Left hindlimb (tissue), 1 donor: ENCODE measurements at regions not wholly inside any gene's neighbourhood (a gene's known extent, or its start where the extent isn't known, plus 50 kb on each side); places are given as distances from the start of the nearest gene placed in this dataset.

Experiments used
- DNase-seq: peaks from one replicate; pipeline ENCODE4 v3.0.0-alpha.2; 2018

DNA sequence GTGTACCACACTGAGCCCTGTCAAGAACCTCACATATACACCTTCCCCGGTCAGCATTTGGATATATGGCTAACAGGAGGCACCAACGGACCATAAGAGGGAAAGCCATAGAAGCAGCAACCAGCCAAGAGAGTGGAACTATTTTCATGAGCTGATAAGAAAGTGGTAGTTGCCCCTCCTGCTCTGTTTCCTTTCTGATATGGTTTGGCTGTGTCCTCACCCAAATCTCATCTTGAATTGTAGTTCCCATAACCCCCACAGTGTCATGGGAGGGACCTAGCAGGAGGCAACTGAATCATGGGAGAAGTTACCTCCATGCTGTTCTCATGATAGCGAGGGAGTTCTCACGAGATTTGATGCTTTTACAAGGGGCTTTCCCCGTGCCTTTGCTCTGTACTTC lies 366.1 kb upstream of the DAB1 start:
- DNase-seq: no peak

DNA sequence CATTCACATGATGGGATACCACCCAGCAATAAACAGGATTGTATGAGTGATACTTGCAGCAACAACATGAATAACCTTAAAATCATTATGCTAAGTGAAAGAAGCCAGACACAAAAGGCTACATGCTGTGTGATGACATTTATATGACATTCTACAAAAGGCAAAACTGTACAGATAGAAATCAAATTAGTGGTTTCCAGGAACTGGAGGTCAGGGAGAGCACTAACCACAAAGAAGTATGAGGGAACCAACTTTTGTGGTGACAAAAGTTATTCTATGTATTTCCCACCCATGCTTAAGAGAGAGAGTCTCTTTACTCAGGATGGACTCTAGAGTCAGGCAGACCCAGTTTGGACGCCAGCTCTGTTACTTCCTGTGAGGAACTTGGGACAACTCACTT lies 364.5 kb upstream of the DAB1 start:
- DNase-seq: no peak

DNA sequence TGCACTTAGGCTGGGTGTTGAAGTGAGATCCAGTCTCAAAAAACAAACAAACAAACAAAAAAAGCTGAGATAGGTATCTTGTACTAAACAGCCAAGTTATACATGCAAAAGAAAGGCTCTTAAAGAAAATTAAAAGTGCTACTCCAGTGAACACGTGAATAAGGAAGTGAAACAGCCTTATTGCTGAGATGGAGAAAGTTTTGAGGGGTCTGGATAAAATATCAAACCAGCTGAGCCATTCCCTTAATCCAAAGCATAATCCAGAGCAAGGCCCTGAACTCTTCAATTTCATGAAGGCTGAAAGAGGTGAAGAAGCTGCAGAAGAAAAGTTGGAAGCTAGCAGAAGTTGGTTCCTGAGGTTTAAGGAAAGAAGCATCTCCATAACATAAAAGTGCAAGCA lies 360.5 kb upstream of the DAB1 start:
- DNase-seq: no peak

DNA sequence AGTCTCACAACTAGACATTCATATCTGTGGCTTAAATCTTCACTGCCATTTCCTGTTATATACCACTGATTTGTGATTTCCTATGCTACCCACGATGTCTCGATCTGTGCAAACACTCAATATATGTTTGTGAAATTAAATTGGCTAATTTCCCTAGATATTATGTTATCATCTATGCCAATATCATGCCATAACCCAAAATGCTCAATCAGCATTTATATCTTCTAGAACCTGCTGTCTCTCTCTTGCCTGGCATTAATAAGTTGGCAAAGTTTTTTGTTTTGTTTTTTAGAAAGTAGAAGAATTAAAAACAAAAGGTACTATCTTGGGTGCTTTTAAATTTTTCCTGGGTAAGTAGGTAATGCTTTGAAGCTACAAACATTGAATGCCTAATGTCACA lies 358.5 kb upstream of the DAB1 start:
- DNase-seq: no peak

DNA sequence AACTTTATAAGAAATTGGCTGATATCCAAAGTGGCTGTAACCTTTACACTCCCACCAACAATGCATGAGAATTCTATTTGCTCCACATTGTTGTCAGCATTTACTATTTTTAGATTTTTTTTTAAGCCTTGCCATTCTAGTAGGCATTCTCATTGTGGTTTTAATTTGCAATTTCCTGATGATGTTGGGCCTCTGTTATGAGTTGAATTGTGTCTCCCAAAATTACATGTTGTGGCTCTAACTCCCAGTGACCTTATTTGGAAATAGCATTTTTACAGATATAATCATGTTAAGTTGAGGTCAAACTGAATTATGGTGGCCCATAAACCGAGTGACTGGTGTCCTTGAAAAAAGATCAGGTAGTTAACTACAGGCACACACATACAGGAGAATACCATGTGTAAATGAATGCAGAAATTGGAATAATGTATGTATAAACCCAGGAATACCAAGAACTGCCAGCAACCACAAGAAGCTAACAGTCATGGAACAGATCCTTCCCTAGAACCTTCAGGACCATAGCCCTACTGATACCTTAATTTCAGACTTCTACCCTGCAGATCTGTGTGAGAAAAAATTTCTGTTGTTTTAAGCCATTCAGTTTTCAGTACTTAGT lies 348.8 kb upstream of the DAB1 start:
- no peak for DNase-seq

DNA sequence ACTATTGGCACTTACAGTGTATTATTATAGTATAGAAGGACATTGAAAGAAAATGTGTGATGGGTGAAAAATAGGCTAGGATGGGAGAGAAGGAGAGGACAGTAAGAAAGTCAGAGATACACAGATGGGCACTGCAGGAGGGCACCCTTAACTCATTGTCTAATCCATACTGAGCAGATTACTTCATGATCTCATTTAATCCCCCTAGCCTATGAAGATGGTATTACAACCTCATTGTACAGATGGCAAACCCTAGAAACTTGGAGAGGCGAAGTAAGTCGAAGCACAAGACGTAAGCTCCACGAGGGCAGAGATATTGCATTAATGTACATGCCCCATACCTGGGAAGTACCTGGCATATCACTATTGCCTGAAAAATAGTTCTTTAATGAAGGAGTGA lies 346.9 kb upstream of the DAB1 start:
- DNase-seq: no peak

DNA sequence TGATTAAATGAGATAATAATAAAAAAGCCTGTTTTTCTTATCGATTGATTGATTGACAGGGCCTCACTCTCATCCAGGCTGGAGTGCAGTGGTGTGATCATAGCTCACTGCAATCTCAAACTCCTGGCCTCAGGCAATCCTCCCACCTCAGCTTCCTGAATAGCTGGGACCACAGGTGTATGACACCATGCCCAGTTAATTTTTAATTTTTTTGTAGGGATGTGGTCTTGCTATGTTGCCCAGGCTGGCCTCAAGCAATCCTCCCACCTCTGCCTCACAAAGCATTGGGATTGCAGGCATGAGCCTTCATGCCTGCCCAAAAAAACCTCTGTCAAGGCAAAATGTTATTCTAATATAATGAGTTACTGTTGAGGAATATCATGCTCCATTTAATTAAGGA lies 346.4 kb upstream of the DAB1 start:
- no peak for DNase-seq

DNA sequence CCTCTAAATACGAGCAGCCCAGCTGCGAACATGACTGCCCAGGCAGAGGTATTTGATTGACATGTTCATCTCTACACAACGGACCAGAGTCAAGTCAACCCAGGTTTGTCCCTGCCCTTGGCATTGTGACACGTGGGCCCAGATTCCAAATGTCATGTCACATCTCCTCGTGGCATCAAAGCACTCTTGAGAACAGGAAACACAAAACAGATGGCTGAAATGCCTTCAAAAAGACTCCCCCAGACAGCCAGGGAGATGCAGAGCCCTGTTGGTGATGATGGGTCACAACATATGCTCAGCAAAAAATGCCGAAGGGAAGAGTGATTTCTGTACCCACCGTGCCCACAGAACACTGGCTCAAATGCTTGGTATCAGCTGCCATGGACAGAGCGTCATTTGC lies 337.8 kb upstream of the DAB1 start:
- no peak for DNase-seq

DNA sequence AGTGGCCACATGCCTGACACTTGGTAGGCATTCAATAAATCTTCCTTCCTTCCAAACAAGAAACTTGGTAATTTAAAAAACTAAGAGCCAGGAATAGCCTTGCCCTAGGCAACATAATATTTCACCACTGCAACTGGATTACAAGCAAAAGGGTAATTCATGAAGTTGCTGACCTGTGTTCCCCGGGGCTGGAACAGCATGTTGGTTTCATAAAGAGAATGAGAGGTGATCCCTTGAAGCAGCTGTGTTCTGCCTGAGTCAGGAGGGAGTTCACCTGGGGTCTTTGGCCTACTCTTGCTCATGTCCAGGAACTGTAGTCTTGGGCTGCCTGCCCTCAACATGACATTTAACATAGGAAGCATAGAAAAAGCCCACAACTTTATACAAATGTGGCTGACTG lies 329.0 kb upstream of the DAB1 start:
- DNase-seq: no peak

DNA sequence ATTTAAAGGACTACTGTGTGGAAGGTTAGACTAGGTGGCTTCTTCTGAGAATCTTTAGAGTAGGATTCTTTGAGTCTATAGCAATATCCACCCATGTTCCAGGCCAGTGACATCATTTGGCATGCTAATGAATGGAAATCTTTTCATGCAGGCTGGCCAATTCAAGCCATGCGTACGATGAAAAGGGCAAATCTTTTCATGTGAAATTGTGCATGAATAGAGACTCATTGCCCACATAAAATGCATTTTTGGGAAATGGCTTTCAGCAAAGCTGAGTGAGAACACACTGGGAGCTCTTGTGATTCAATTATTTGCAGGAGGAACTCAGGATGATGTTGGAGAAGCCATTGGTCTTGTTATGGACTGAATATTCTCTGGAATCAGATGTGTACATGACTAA lies 324.9 kb upstream of the DAB1 start:
- no peak for DNase-seq

DNA sequence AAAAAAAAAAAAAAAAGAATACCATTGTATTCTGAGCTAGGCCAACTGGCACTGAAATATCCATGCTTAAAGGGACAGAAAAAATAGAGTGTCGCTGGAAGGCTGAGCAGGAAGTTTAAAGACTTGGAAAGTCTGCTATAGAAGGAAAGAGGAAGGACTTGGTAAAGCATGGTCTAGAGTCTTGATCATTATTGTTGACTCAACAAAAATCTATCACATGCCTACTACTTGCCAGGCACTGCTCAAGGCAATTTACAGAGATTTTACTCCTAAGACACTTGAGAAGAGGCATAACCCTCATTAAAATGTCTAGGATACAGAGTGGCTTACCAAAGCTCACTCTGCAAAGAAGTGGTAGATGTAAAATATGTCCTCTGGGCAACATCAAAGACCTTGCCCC lies 324.0 kb upstream of the DAB1 start:
- DNase-seq: no peak

DNA sequence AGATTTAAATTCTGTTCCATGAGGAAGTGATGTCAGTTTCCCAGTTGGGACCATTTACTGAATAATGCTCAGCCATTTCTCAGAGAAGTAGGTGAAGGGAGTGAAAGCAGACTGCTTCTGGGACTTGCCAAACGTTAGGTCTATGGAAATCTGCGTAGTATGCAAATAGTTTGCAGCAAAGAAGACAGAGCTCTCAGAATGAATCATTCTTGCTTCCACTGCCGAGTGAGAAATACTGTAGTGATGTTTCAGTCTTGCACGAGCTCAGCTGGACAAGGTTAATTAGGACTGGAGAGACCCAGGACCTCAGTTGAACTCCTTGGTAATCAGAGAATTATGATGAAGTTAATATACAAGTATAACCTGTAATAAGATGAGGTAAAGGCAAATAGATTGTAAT lies 317.7 kb upstream of the DAB1 start:
- no peak for DNase-seq

DNA sequence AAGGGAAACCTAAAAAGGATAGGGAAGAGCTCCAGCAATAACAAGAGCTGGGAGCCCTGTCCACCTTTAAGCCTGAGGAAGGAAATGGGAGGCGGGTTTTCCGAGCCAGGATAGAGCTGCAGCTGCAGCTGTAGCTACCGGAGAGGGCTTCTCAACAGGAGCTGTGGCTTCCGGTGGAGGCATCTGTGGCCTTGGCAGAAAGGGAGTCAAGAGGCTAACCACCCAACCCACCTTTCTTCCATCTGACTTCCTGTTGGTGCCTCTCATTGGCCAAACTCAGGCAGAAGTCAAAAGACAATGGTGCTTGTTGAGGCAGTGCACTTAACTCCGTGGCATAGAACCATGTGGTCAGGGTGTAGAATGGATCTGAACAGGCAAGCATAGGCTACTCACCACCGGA lies 313.1 kb upstream of the DAB1 start:
- no peak for DNase-seq

DNA sequence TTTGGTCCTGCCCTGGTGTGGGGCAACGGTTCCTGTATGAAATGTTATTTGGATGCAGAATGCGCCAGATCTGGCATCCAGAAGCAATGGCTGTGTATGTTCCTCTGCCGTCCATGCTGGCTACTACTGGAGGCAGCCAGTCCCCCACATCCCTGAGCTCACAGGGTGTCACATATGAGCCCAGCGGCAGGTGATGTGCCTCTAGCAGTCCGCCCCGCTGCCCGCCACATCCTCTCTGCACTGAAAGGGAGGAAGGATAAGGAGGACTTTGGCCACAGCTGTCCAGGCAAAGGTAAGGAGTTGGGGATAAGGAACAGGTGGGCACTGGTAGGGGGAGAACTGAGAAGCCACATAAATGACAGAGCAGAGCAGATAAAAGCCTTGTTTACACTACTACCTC lies 305.3 kb upstream of the DAB1 start:
- DNase-seq: no peak

DNA sequence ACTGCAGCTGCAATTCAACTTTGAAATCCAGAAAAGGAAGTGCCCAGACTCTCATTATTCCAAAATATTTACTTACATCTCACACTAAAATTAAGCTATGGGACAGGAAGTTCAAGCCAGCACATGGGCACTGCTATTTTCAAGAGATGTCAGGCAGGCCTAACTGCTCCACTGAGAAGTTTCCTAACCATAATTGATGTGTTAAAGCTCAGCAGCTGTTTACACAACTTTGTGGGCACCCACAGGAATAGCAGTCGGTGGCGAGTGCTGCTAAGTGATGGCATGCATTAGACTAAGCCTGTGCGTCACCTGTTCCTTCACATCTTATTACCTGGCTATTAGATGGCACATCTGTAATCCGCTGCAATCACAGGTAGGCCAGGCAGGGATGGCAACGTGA lies 303.3 kb upstream of the DAB1 start:
- peak; percentile 32 for DNase-seq

DNA sequence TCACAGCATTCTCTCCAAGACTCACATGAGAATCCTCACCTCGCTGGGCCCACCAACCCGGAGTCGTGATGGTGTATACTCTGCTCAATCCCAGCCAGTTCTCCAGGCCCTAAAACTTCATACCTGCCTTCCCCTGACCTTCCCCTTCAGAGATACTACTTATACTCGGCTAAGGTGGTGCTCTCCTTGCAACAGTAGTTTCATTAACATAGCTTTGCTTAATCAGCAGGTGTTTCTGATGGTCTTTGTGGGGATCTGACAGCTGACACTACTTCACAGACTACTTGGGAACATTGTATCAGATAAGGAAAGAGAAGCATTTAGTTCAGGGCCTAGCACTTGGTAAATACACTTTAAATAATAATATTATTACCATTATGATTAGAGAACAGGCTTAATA lies 301.5 kb upstream of the DAB1 start:
- DNase-seq: no peak

DNA sequence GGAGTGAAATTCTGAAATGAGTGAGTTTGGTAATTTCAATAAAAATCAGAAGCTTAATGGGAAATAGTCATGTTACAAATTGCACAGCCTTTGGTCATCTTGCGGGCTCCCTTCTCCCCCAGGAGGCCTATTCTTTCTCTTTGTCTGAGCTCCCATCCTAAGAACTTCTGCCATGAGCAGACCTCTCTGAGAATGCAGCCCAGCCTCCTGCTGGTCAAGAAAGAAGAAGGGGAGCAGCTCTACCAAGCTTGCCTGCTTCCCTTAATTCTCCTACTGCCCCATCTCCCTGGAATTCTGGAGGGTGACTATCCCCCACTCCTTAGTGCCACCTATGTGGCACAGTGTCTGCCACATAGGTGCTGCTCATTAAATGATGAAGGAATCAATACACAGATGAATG lies 300.7 kb upstream of the DAB1 start:
- no peak for DNase-seq

DNA sequence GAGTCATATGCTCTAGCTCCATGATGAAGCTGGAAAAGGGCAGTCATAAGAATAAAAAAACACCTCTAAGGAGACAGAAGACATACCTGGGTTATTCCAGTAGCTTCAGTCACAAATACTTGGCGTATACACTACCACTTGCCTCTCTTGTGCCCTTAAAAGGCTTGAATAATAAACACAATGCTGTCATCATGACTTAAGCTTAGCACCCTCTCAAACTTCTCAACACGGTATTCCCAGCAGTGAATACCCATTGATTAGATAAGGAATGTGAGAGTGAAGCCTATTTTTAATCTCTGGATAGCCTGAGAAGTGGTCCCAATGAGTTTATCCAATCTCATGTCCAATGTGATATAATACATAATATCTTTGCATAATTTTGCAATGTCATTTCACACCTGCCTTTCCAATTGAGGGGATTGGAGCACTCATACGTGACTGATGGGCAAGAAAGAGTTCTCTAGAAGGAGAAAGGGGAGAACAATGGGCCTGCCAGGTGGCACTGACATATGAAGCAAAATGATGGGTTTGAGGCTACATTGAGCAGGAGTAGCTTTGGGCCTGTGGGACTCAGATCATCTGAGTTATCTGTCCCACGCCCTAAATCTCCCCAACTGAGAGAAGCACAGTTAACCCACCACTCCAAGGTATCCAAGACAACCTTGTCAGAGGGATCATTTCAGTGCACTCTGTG lies 298.6 kb upstream of the DAB1 start:
- DNase-seq: no peak

DNA sequence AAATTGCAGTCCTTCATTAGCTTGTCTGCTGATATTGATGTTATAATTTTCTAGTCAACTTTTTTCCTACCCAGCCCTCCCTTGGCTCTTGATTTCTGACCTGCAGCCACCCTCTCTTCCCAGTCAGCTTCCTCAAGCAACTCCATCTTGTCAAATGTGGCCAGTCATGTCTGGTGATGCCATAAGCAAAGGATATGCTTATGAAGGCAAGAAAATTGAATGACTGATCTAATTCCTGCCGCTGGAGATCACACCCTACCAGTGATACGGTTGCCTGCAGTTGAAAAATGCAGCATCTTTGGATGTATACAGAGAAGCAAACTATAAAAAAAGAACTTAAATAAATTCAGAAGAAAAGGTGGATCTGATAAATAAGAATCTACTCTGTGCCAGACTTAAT lies 297.1 kb upstream of the DAB1 start:
- no peak for DNase-seq

DNA sequence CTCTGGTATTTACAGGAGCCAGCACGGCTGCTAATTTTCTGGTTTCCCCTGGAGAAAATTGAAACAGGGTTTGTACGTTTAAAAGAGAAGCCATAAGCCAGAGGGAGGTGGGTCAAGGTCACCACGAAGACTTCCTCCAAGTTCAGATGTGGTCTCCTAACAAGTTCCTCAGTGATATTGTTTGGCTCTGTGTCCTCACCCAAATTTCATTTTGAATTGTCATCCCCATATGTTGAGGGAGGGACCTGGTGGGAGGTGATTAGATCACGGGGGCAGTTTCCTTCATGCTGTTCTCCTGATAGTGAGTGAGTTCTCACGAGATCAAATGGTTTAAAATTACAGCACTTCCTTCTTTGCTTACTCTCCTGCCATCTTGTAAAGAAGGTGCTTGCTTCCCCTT lies 295.4 kb upstream of the DAB1 start:
- DNase-seq: no peak

DNA sequence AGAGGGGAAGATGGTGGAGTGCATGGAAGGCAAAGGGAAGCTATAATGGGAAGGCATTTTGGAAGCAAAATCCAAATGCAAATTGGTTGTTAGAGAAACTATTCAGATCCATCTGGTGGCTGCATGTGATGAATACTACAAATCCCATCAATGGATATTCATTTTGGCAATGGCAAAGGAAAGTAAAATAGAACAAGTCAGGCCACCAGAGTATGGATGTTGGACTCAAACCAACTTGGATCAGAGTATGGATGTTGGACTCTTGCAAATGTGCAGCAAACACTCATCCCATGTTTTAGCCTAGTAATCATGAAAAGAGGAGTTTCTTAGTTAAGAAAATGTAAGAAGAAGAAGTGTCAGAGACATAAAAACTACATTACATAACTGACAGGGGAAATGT lies 289.6 kb upstream of the DAB1 start:
- DNase-seq: no peak

DNA sequence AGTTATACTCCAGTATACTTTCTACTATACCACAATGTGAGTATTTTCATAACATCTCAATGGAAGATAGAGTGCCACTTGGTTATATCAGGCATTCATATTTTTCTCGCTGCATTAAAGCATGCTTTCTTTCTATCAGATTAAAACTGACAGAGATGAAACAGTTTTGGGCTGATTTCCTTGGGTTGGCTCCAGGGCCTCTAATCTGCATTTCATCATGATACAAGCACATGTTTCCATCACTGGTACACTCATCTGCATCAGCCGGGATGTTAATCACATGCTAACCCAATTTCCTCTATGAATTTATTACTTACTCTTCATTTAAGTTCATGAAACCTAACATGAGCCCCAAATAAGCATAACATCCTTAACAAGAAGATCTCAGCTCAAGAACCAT lies 289.0 kb upstream of the DAB1 start:
- no peak for DNase-seq

DNA sequence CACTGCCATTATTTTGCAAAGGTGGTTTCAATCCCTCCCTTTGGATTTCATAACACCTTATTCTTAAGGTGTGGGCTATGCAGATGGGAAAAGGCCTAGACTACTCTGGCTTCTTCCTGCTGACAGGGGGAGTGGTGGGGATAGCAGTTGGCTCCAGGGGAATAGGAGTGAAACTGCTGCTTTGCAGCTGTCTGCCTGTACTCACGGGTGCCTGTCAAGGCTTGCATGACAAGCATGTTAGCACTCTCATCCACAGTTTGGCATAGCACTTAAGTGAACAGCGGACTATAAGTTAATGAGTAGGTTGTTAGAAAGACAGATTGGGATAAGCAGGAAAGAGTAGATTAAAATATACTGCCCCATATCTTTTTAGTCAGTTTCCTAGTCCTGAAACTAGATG lies 287.5 kb upstream of the DAB1 start:
- DNase-seq: no peak

DNA sequence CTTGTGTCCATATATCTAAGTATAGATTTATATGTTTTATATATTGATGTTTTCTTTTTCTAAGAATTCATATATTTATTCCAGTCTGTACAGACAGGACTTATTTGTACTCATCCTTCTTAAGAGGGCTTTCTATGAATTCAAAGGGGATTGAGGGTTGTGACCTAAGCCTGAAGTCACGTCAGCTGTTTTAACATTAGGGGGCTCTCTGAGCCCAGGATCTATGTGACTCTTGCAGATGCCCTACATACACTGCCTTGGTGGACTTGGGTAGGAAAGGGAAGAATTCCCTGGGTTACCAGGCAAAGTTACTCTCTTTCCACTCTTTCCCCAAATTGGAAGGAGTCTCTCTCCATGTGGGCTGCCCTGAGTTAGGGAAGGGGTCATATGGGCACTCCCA lies 283.8 kb upstream of the DAB1 start:
- DNase-seq: no peak

DNA sequence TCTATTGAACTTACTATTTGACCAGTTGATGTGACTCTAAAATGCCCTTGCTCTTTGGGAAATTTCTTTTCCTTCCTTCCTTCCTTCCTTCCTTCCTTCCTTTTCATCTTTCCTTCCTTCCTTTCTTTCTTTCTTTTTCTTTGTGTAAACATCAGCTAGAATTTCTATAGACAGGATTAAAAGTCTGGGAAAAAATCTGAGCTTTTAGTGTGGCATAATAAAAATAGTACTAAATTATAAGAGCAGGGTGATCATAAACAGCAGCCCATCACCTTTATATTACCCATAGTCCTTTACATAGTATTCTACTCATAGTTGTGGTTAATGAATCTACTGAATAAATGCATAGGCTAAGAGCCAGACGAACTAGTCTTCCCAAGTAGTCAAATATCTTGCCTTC lies 281.0 kb upstream of the DAB1 start:
- no peak for DNase-seq
